SU-DHL-6 (cell line): ENCODE measurements at regions not wholly inside any gene's neighbourhood (a gene's known extent, or its start where the extent isn't known, plus 50 kb on each side); places are given as distances from the start of the nearest gene placed in this dataset.
"Not testable (repeated sequence)": the region's sequence is repeated elsewhere in the genome, so short reads cannot be mapped to it uniquely, and the experiment has no call there.

Source experiments
- H2AFZ ChIP-seq: fragments of 200-600 bp; sonication (generic); 2 replicates; pipeline ENCODE4 v1.6.1; 2014; ENCODE audit warnings: low read depth, mild to moderate bottlenecking, moderate library complexity, mixed read lengths, antibody characterized with exemption, low read length; ENCODE audit not compliant: severe bottlenecking
- H3F3A ChIP-seq: fragments of 200-600 bp; shearing (Covaris generic); 2 replicates; pipeline ENCODE4 v1.6.0; 2016; ENCODE audit warnings: antibody characterized with exemption, mild to moderate bottlenecking; ENCODE audit not compliant: insufficient read depth
- H3K27ac ChIP-seq: fragments of 200-600 bp; sonication (generic); 2 replicates; pipeline ENCODE4 v1.5.1; 2016; ENCODE audit warnings: low read depth, mild to moderate bottlenecking, low read length, moderate library complexity, mixed read lengths
- H3K27me3 ChIP-seq: fragments of 200-600 bp; sonication (generic), shearing (Covaris generic); 2 replicates; pipeline ENCODE4 v1.6.0; 2014; ENCODE audit warnings: mild to moderate bottlenecking, low read length
- H3K36me3 ChIP-seq: fragments of 200-600 bp; sonication (generic); 2 replicates; pipeline ENCODE4 v1.6.1; 2014; ENCODE audit warnings: mild to moderate bottlenecking, low read length, mixed read lengths
- H3K4me2 ChIP-seq: fragments of 300-600, 200-600 bp; shearing (Covaris generic), sonication (generic); 2 replicates; pipeline ENCODE4 v1.6.0; 2014; ENCODE audit warnings: low read length, low read depth, mild to moderate bottlenecking; ENCODE audit not compliant: poor library complexity, severe bottlenecking
- H3K4me3 ChIP-seq: fragments of 200-600 bp; sonication (generic); 2 replicates; pipeline ENCODE4 v1.5.1; 2014; ENCODE audit warnings: antibody characterized with exemption, low read length, mild to moderate bottlenecking, mixed read lengths; ENCODE audit not compliant: insufficient read depth, poor library complexity, severe bottlenecking
- H3K79me2 ChIP-seq: fragments of 200-600 bp; sonication (generic); 2 replicates; pipeline ENCODE4 v1.6.1; 2014; ENCODE audit warnings: mild to moderate bottlenecking, low read length, moderate library complexity; ENCODE audit not compliant: insufficient read depth
- H3K9ac ChIP-seq: fragments of 200-600 bp; sonication (generic); 2 replicates; pipeline ENCODE4 v1.7.0; 2014; ENCODE audit warnings: mild to moderate bottlenecking, low read length
- H3K9me2 ChIP-seq: fragments of 200-600 bp; sonication (generic); replicated peaks from 2 replicates; pipeline ENCODE4 v1.6.1; 2014; ENCODE audit warnings: low read length; ENCODE audit not compliant: insufficient read depth
- H3K9me3 ChIP-seq: fragments of 200-600 bp; sonication (generic); 2 replicates; pipeline ENCODE4 v1.6.1; 2014; ENCODE audit warnings: low read length, mixed read lengths; ENCODE audit not compliant: insufficient read depth
- H4K20me1 ChIP-seq: fragments of 200-600 bp; sonication (generic); 2 replicates; pipeline ENCODE4 v1.6.1; 2014; ENCODE audit warnings: low read depth, mild to moderate bottlenecking, antibody characterized with exemption, low read length, moderate library complexity, mixed read lengths
- EZH2phosphoT487 ChIP-seq: fragments of 200-600 bp; sonication (generic), shearing (Covaris generic); conservative IDR thresholded peaks from 2 replicates; pipeline ENCODE4 v1.6.1; 2018; ENCODE audit warnings: mild to moderate bottlenecking, antibody characterized with exemption, low read length, moderate library complexity, mixed read lengths
- TF ChIP-seq, protein P1 (sequence below): fragments of 200-600 bp; sonication (generic); IDR thresholded peaks from one replicate; pipeline ENCODE4 v1.5.1; 2017; ENCODE audit warnings: antibody characterized with exemption, mild to moderate bottlenecking, low read length, moderate library complexity; ENCODE audit not compliant: insufficient read depth, poor library complexity, severe bottlenecking

DNA sequence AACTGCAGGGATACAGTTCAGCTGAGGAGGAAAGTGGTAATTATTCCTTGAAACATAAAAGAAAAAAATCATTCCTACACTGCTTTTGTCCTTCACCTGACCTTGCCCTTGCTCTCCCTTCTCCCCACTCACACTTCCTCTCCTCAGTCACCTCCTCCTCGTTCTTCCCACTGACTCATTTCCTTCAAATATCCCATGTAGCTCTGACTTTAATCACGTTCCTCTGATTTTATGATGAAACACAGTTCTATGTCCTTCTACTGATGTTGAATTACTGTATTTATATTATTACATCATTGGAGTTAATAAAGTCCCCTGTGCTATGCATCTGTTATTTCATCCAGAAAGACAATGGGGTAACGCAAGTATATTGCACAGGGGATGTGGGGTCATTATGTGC, 575.6 kb downstream of the POM121L12 start:
- Histone ChIP-seq H3K9me2 (no peaks in the 10 kb centered on the region), H3K4me3 (no peak overlapping the region), H3K27me3 (no peaks in the 10 kb centered on the region), H3K79me2 (no peaks in the 10 kb centered on the region), H3K36me3 (no peaks in the 10 kb centered on the region), H3K4me2 (no peak overlapping the region), H3K27ac (no peak overlapping the region), H2AFZ (no peak overlapping the region), H4K20me1 (no peaks in the 10 kb centered on the region), H3K9me3 (no peaks in the 10 kb centered on the region), H3F3A (no peaks in the 10 kb centered on the region), H3K9ac (no peak overlapping the region)
- no peak for TF ChIP-seq EZH2phosphoT487
- TF ChIP-seq, protein P1, sequence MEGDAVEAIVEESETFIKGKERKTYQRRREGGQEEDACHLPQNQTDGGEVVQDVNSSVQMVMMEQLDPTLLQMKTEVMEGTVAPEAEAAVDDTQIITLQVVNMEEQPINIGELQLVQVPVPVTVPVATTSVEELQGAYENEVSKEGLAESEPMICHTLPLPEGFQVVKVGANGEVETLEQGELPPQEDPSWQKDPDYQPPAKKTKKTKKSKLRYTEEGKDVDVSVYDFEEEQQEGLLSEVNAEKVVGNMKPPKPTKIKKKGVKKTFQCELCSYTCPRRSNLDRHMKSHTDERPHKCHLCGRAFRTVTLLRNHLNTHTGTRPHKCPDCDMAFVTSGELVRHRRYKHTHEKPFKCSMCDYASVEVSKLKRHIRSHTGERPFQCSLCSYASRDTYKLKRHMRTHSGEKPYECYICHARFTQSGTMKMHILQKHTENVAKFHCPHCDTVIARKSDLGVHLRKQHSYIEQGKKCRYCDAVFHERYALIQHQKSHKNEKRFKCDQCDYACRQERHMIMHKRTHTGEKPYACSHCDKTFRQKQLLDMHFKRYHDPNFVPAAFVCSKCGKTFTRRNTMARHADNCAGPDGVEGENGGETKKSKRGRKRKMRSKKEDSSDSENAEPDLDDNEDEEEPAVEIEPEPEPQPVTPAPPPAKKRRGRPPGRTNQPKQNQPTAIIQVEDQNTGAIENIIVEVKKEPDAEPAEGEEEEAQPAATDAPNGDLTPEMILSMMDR = no peak

DNA sequence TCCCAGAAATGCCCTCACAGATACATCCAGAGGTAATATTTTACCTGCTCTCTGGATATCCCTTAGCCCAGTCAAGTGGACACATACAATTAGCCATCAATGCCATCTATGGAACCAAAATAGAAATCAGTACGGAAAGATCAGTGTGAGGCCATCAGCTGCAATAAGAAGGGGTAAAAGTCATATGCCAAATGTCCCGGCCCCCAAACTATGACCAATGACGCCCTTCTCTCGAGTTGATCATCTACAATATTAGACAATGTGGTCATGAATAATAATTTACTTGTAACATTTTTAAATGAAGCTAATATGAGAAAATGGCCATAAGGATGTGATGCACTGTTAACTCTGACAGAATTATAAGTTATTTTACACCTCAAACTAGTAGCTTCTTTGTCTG, 588.9 kb downstream of the POM121L12 start:
- Histone ChIP-seq H3K36me3 (no peaks in the 10 kb centered on the region), H3K9me3 (no peaks in the 10 kb centered on the region), H3F3A (no peaks in the 10 kb centered on the region), H3K27ac (no peak overlapping the region), H2AFZ (no peak overlapping the region), H4K20me1 (no peaks in the 10 kb centered on the region), H3K9me2 (no peaks in the 10 kb centered on the region), H3K4me2 (no peak overlapping the region), H3K79me2 (no peaks in the 10 kb centered on the region), H3K27me3 (no peaks in the 10 kb centered on the region), H3K9ac (no peak overlapping the region), H3K4me3 (no peak overlapping the region)
- no peak for TF ChIP-seq EZH2phosphoT487
- TF ChIP-seq, protein P1 = no peak

DNA sequence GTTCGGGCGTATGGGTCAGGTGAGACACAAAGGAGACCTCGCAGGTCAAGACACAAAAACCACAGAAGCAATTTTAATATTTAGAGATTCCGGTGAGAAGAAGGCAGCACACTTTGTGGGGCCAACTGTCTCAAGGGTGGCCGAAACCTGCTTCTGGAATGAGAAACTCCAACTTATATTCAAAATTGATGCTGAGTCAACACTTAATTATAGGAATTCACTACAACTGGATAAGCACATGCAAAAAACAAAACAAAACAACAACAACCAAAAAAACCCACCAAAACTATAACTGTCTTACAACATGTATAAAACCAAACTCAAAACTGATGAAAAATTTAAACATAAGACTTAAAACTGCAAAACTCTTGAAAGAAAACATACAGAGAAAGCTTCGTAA, 593.3 kb downstream of the POM121L12 start:
- no peaks in the 10 kb centered on the region for H3K9me2 ChIP-seq
- H2AFZ ChIP-seq = no peak overlapping the region
- H3K9ac ChIP-seq = no peak overlapping the region
- H3K4me2 ChIP-seq = no peak overlapping the region
- no peaks in the 10 kb centered on the region for H3K36me3 ChIP-seq
- H4K20me1 ChIP-seq = no peaks in the 10 kb centered on the region
- H3K9me3 ChIP-seq = no peaks in the 10 kb centered on the region
- H3K79me2 ChIP-seq = no peaks in the 10 kb centered on the region
- no peak overlapping the region for H3K27ac ChIP-seq
- H3K4me3 ChIP-seq = no peak overlapping the region
- no peaks in the 10 kb centered on the region for H3F3A ChIP-seq
- H3K27me3 ChIP-seq = no peaks in the 10 kb centered on the region
- no peak for TF ChIP-seq EZH2phosphoT487
- TF ChIP-seq, protein P1 = no peak

DNA sequence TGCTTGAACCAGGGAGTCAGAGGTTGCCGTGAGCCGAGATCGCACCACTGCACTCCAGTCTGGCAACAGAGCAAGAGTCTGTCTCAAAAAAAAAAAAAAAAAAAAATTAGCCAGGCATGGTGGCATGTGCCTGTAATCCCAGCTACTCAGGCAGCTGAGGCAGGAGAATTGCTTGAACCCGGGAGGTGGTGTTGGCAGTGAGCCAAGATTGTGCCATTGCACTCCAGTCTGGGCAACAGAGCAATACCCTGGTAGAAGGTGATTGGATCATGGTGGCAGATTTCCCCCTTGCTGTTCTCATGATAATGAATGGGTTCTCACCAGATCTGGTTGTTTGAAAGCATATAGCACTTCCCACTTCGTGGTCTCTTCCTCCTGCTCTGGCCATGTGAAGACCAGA, 599.8 kb downstream of the POM121L12 start:
- not testable (repeated sequence) for H4K20me1 ChIP-seq, H3K9ac ChIP-seq, H3K27me3 ChIP-seq, H3K9me3 ChIP-seq, H3K36me3 ChIP-seq, H3K79me2 ChIP-seq, H2AFZ ChIP-seq, H3K4me3 ChIP-seq, H3K4me2 ChIP-seq, H3K9me2 ChIP-seq, H3K27ac ChIP-seq, H3F3A ChIP-seq
